HAP-1 (cell line): ENCODE measurements at regions not wholly inside any gene's neighbourhood (a gene's known extent, or its start where the extent isn't known, plus 50 kb on each side); places are given as distances from the start of the nearest gene placed in this dataset.

Experiments
- DNase-seq, 2 experiments: peaks; one replicate each; pipeline ENCODE4 v3.0.0-alpha.2; 2016 to 2020; ENCODE audit warnings: low spot score in 2 of 2
- H3K27me3 ChIP-seq: fragments of 250-450 bp; sonication (Bioruptor Pico); 2 replicates; pipeline ENCODE4 v1.5.1; 2020; ENCODE audit warnings: low read depth, mild to moderate bottlenecking, moderate library complexity
- H3K36me3 ChIP-seq: fragments of 250-450 bp; sonication (Bioruptor Pico); replicated peaks from 2 replicates; pipeline ENCODE4 v1.5.1; 2020; ENCODE audit warnings: mild to moderate bottlenecking
- H3K4me1 ChIP-seq: fragments of 250-450 bp; sonication (Bioruptor Pico); 2 replicates; pipeline ENCODE4 v1.5.1; 2020; ENCODE audit warnings: mild to moderate bottlenecking
- H3K4me3 ChIP-seq: fragments of 250-450 bp; sonication (Bioruptor Pico); 2 replicates; pipeline ENCODE4 v1.5.1; 2020; ENCODE audit warnings: mild to moderate bottlenecking, moderate library complexity
- H3K9me3 ChIP-seq: fragments of 250-450 bp; sonication (Bioruptor Pico); 2 replicates; pipeline ENCODE4 v1.5.1; 2020; ENCODE audit warnings: mild to moderate bottlenecking, moderate library complexity
- in situ Hi-C: fragments of 300-500 bp; cut with MboI; formaldehyde crosslinking; loops from 3 replicates; pipeline ENCODE4 v1.14.3; 2020; ENCODE audit warnings: low sequenced_read_pairs, inconsistent platforms, mixed read lengths

DNA sequence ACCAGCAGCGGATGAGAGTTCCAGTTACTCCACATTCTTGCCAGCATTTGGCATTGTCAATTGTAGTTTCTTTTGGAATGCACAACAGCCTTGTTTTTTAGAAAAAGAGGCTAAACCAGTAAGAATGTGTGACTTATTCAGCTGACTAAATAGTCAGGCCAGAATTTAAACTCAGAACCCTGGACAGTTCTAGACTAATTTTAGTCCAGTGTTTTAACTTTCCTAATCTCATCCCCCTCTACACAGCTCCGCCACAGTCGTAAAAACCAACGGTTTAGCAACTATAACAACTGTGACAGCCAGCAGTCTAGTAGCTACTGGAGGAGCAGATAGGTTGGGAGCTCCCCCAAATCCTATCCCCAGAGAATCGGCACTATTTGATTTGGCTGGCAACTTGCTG is 103.7 kb downstream of the FOXD1 start:
- DNase-seq: no peak
- in situ Hi-C loops: no loop called here
- Histone ChIP-seq H3K4me3 (no peak overlapping the region), H3K9me3 (no peaks in the 10 kb centered on the region), H3K4me1 (no peaks in the 10 kb centered on the region), H3K36me3 (no peaks in the 10 kb centered on the region), H3K27me3 (no peaks in the 10 kb centered on the region)

DNA sequence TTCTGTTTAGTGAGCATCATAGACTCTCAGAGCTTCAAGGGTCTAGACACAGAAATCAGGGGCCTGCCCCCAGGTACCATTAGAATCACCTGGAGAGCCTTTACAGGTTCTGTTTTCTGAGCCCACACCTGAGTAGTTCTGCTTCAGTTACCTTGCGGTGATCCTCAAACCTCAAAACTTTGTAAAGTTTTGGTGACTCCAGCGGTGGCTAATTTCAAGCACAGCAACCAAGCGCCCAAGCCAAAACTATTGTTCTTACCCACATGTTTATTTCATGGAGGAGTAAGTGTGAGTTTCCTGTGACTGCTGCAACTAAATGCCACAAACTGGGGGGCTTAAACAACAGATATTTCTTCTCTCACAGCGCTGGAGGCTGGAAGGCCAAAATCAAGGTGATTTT is 108.9 kb downstream of the FOXD1 start:
- no peaks in the 10 kb centered on the region for H3K4me1 ChIP-seq
- H3K9me3 ChIP-seq: no peaks in the 10 kb centered on the region
- DNase-seq: no peak
- in situ Hi-C loops: no loop called here
- H3K27me3 ChIP-seq: peaks cover 8% of the 10 kb centered on the region; the same call in 1 of the 2 replicates
- H3K4me3 ChIP-seq: no peak overlapping the region
- no peaks in the 10 kb centered on the region for H3K36me3 ChIP-seq

- in situ Hi-C loops: no loop called here
- Histone ChIP-seq H3K9me3 (no peaks in the 10 kb centered on the region), H3K4me3 (no peak overlapping the region), H3K36me3 (no peaks in the 10 kb centered on the region), H3K27me3 (peaks cover 9% of the 10 kb centered on the region; the same call in 1 of the 2 replicates), H3K4me1 (no peaks in the 10 kb centered on the region)
- DNase-seq: no peak
These were observed 109.5 kb downstream of the FOXD1 start for GRCh38 chr5:73339051-73339575.

DNA sequence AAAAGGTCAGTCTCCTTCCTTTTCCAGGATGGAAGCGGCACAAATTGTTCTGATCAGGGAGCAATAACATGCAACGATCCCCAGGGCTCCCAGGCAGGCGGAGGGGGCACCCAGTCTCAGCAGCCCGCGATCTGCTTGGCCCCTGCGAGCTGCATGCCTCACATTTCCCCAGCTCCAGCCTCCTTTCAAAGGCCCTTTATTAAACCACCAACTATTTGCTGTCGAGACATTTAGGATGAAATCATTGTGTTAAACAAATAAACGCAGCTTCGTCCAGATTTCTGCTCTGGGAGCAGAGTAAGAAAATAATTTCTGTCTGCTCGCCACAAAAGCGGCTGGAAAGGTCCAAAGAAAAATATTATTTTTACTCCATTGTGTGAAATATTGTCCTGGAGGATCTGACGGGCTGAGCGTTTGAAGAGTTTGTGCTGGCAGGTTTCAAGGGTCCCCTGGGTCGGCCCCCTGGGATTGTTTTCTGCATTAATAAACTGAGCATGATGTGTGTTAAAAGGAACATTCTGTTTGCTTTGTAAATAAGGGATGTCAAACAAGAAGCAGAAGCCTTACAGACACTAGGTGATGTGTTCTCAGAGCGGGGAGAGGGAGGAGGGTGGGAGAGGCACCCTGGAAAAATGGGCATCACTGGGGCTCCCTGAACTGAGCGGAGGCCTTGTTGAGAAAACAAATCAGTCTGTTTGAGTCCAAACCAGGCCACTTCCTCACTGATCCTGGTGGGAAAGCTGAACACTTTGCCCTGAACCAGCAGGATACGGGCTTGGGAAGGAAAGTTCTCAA is 110.1 kb downstream of the FOXD1 start:
- Histone ChIP-seq H3K4me3 (no peak overlapping the region), H3K9me3 (no peaks in the 10 kb centered on the region), H3K27me3 (peaks cover 13% of the 10 kb centered on the region; the same call in 1 of the 2 replicates), H3K36me3 (no peaks in the 10 kb centered on the region), H3K4me1 (no peaks in the 10 kb centered on the region)
- no peak for DNase-seq
- in situ Hi-C loops: no loop called here

DNA sequence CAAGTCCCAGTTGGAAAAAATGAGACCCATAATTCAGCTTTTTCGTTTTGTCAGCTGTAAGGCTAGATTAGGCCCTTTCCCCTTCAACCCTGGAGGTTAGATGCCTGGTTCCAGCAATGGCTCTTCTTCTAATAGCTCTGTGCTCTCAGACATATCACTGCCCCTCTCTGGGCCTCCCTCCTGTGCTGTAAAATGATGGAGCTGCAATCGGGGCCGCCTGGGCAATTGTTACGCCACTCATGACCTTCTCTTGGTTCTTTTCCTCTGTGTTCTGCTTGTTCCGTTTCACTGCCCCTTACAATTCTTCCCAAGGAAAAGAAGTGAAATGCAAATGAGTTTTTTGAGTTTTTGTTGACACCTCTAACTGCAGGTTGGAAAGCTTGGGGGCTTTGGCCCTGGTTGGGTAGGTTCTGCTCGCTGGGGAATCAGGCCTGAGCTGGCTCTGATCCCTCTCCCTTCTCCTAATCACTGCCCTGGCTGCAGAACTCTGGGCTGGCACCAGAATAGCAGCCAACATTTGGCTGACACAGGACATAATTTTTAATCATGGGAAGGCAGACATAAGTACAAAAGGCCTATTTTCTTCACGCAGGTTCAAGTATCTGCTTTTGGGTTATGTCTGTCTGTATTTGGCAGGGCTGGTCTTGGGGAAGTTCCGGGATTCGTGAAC is 110.9 kb downstream of the FOXD1 start:
- H3K4me3 ChIP-seq: no peak overlapping the region

DNA sequence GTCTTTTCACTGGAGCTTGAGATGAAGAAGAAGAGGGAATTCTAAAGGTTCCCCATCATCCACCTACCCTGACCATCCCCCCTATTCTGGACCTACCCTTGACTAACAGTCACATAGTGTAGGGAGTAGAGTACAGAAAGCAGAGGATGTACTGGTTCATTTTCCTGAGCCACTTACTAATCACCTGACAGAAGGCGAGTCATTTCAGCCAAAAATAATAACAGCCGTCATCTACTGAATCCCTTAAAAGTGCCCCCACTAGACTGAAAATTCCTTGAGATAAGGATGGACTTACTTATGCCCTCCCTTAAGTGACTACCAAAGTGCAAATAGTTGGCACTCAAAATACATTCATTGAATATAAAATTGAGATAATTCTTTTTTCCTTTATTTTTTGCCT is 112.2 kb downstream of the FOXD1 start:
- no peaks in the 10 kb centered on the region for H3K9me3 ChIP-seq
- H3K4me1 ChIP-seq: no peaks in the 10 kb centered on the region
- H3K36me3 ChIP-seq: no peaks in the 10 kb centered on the region
- no peak overlapping the region for H3K4me3 ChIP-seq
- in situ Hi-C loops: no loop called here
- peaks cover 13% of the 10 kb centered on the region; the same call in 1 of the 2 replicates for H3K27me3 ChIP-seq
- DNase-seq: no peak

More for the DNA sequence above, 110.9 kb downstream of the FOXD1 start:
- Histone ChIP-seq H3K9me3 (no peaks in the 10 kb centered on the region), H3K4me1 (no peaks in the 10 kb centered on the region), H3K27me3 (peaks cover 13% of the 10 kb centered on the region; the same call in 1 of the 2 replicates), H3K36me3 (no peaks in the 10 kb centered on the region)
- no peak for DNase-seq
- in situ Hi-C loops: no loop called here

GRCh38 chr5:73333944-73334703 is 114.5 kb downstream of the FOXD1 start:
- no peaks in the 10 kb centered on the region for H3K36me3 ChIP-seq
- H3K9me3 ChIP-seq: no peaks in the 10 kb centered on the region
- in situ Hi-C loops: no loop called here
- H3K27me3 ChIP-seq: peaks cover 13% of the 10 kb centered on the region; the same call in 1 of the 2 replicates
- no peak overlapping the region for H3K4me3 ChIP-seq
- DNase-seq: no peak
- no peaks in the 10 kb centered on the region for H3K4me1 ChIP-seq

GRCh38 chr5:73330613-73331012 is 118.0 kb downstream of the FOXD1 start:
- H3K36me3 ChIP-seq: no peaks in the 10 kb centered on the region
- in situ Hi-C loops: no loop called here
- no peak for DNase-seq
- no peak overlapping the region for H3K4me3 ChIP-seq
- H3K27me3 ChIP-seq: peaks cover 7% of the 10 kb centered on the region; the same call in 1 of the 2 replicates
- H3K9me3 ChIP-seq: no peaks in the 10 kb centered on the region
- H3K4me1 ChIP-seq: no peaks in the 10 kb centered on the region

- in situ Hi-C loops: no loop called here
- Histone ChIP-seq H3K36me3 (no peaks in the 10 kb centered on the region), H3K4me3 (no peak overlapping the region), H3K4me1 (no peaks in the 10 kb centered on the region), H3K27me3 (0 out of 2 replicates have a peak, but pooled peaks cover 1% of the 10 kb centered on the region), H3K9me3 (no peaks in the 10 kb centered on the region)
- no peak for DNase-seq
These were observed 119.9 kb downstream of the FOXD1 start for GRCh38 chr5:73328640-73329039.

- Histone ChIP-seq H3K36me3 (no peaks in the 10 kb centered on the region), H3K27me3 (no peaks in the 10 kb centered on the region), H3K4me1 (no peaks in the 10 kb centered on the region), H3K4me3 (no peak overlapping the region), H3K9me3 (no peaks in the 10 kb centered on the region)
- in situ Hi-C loops: no loop called here
- DNase-seq: no peak
These were observed 120.6 kb downstream of the FOXD1 start for GRCh38 chr5:73327908-73328455.

DNA sequence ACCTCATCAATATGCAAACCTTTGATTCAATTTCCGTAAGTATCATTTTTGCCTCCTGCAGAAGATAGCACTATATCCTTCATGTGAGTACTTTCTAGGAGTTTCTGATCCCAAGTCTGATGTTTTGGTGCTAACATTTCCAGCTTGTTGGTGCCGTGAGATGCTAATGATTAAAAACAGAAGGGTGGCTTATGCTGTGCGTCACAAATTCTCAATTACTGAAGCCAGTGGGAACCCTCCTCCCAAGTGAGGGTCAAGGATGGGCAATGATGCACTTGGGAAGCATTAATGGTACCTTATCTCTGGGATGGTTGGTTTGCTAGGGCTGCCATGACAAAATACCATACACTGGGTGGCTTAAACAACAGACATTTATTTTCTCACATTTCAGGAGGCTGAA is 123.0 kb downstream of the FOXD1 start:
- no peaks in the 10 kb centered on the region for H3K36me3 ChIP-seq
- in situ Hi-C loops: no loop called here
- no peak for DNase-seq
- no peak overlapping the region for H3K4me3 ChIP-seq
- no peaks in the 10 kb centered on the region for H3K4me1 ChIP-seq
- no peaks in the 10 kb centered on the region for H3K27me3 ChIP-seq
- H3K9me3 ChIP-seq: no peaks in the 10 kb centered on the region

DNA sequence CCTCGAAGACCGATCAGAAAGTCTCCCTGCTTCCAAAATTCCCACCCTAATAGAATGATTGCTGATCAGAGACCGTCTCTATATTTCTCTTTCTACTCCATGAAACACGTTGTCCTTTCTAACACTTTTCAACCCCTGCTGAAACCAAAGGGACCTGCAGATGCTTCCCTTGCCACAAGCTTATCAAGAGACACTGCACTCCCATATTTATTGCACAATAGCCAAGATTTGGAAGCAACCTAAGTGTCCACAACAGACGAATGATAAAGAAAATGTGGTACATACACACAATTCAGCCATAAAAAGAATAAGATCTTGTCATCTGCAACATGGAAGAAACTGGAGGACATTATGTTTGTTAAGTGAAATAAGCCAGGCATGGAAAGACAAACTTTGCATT is 125.1 kb downstream of the FOXD1 start:
- no peak for DNase-seq
- Histone ChIP-seq H3K27me3 (no peaks in the 10 kb centered on the region), H3K4me1 (no peaks in the 10 kb centered on the region), H3K9me3 (no peaks in the 10 kb centered on the region), H3K36me3 (no peaks in the 10 kb centered on the region), H3K4me3 (no peak overlapping the region)
- in situ Hi-C loops: loop anchor here (25.0 kb wide), 1 partner anchor 111 kb away; no protein-coding TSS in a partner anchor

- no peaks in the 10 kb centered on the region for H3K9me3 ChIP-seq
- in situ Hi-C loops: loop anchor here (25.0 kb wide), 1 partner anchor 110 kb away; no protein-coding TSS in a partner anchor
- no peaks in the 10 kb centered on the region for H3K36me3 ChIP-seq
- no peak for DNase-seq
- H3K27me3 ChIP-seq: no peaks in the 10 kb centered on the region
- H3K4me3 ChIP-seq: no peak overlapping the region
- H3K4me1 ChIP-seq: no peaks in the 10 kb centered on the region
These were observed 126.0 kb downstream of the FOXD1 start for GRCh38 chr5:73322437-73323076.
